H1 (cell line): ENCODE measurements at regions not wholly inside any gene's neighbourhood (a gene's known extent, or its start where the extent isn't known, plus 50 kb on each side); places are given as distances from the start of the nearest gene placed in this dataset.

ENCODE experiments used
- CTCF ChIP-seq, 3 experiments: IDR thresholded peaks; 1 replicate in 2 of 3; 2 replicates in 1 of 3; pipeline versions ENCODE4 v1.5.1 to v1.6.1; 2011; ENCODE audit warnings: low read length in 3 of 3, mild to moderate bottlenecking in 3 of 3, inconsistent platforms in 2 of 3, low read depth in 1 of 3, moderate library complexity in 1 of 3; ENCODE audit not compliant: insufficient read depth in 1 of 3; ENCODE audit errors: control extremely low read depth in 1 of 3
- EGR1 ChIP-seq: IDR thresholded peaks from 2 replicates; pipeline ENCODE4 v1.6.1; 2011; ENCODE audit warnings: low read depth, low read length, borderline replicate concordance
- GABPA ChIP-seq: IDR thresholded peaks from 2 replicates; pipeline ENCODE4 v1.6.1; 2011; ENCODE audit warnings: mild to moderate bottlenecking, low read length, moderate library complexity, borderline replicate concordance; ENCODE audit not compliant: insufficient read depth
- JUND ChIP-seq: IDR thresholded peaks from 2 replicates; pipeline ENCODE4 v1.6.1; 2011; ENCODE audit warnings: mild to moderate bottlenecking, improper control_type of control experiment, low read length
- KDM4A ChIP-seq: IDR thresholded peaks from one replicate; pipeline ENCODE4 v1.7.1; 2012; ENCODE audit warnings: low read depth, mild to moderate bottlenecking, moderate library complexity, low read length, inconsistent platforms; ENCODE audit not compliant: severe bottlenecking
- NRF1 ChIP-seq: IDR thresholded peaks from 2 replicates; pipeline ENCODE4 v1.6.1; 2011; ENCODE audit warnings: mild to moderate bottlenecking, low read depth, low read length, improper control_type of control experiment
- POLR2A ChIP-seq, 2 experiments: IDR thresholded peaks; 1 replicate in 1 of 2; 2 replicates in 1 of 2; pipeline ENCODE4 v1.6.1; 2011; ENCODE audit warnings: low read depth in 2 of 2, low read length in 2 of 2, mild to moderate bottlenecking in 2 of 2; ENCODE audit errors: control extremely low read depth in 1 of 2
- RAD21 ChIP-seq, 2 experiments: IDR thresholded peaks in 1 of 2; conservative IDR thresholded peaks in 1 of 2; 2 replicates each; pipeline ENCODE4 v1.6.1; 2011; ENCODE audit warnings: low read depth in 2 of 2, low read length in 2 of 2, improper control_type of control experiment in 1 of 2, inconsistent platforms in 1 of 2, mild to moderate bottlenecking in 1 of 2, moderate library complexity in 1 of 2
- SIRT6 ChIP-seq: IDR thresholded peaks from one replicate; pipeline ENCODE4 v1.7.1; 2012; ENCODE audit warnings: low read length, inconsistent platforms
- SRF ChIP-seq: IDR thresholded peaks from 2 replicates; pipeline ENCODE4 v1.6.1; 2011; ENCODE audit warnings: mild to moderate bottlenecking, low read depth, low read length, moderate library complexity

- no peak for TF ChIP-seq CTCF (IDR thresholded peaks at IDR 0.05; ENCODE audit: control extremely low read depth in 1 of 3, insufficient read depth in 1 of 3, low read depth in 1 of 3, low read length in 3 of 3)
- TF ChIP-seq POLR2A (IDR thresholded peaks at IDR 0.05; ENCODE audit: control extremely low read depth in 1 of 2, low read depth in 2 of 2, low read length in 2 of 2), result no peak
- TF ChIP-seq EGR1, result no peak
- no peak for TF ChIP-seq SIRT6
- TF ChIP-seq RAD21 (IDR thresholded peaks at IDR 0.05 in 1 of 2, conservative IDR thresholded peaks at IDR 0.05 in 1 of 2; ENCODE audit: low read depth in 2 of 2, low read length in 2 of 2), result no peak
- TF ChIP-seq KDM4A, result no peak
- TF ChIP-seq SRF, result no peak
- no peak for TF ChIP-seq NRF1
- no peak for TF ChIP-seq GABPA
- TF ChIP-seq JUND, result no peak
These were observed 258.5 kb downstream of the ASXL3 start for GRCh38 chr18:33836564-33836963.
